GM13976 (cell line): ENCODE measurements at regions not wholly inside any gene's neighbourhood (a gene's known extent, or its start where the extent isn't known, plus 50 kb on each side); places are given as distances from the start of the nearest gene placed in this dataset.

Source experiments
- DNase-seq: peaks from one replicate; pipeline ENCODE4 v3.0.0; 2012; ENCODE audit warnings: low spot score
- in situ Hi-C: fragments of 300-500 bp; cut with MboI; formaldehyde crosslinking; loops from one replicate; pipeline ENCODE4 v1.12.0; 2022; ENCODE audit warnings: low sequenced_read_pairs, mixed read lengths, inconsistent platforms; ENCODE audit not compliant: unreplicated experiment
- TF ChIP-seq, protein P1 (sequence below): IDR thresholded peaks from 2 replicates; pipeline ENCODE4 v1.5.1; 2012; ENCODE audit warnings: borderline replicate concordance, mild to moderate bottlenecking; ENCODE audit not compliant: insufficient read depth; ENCODE audit errors: extremely low read depth, missing control alignments, control extremely low read depth

DNA sequence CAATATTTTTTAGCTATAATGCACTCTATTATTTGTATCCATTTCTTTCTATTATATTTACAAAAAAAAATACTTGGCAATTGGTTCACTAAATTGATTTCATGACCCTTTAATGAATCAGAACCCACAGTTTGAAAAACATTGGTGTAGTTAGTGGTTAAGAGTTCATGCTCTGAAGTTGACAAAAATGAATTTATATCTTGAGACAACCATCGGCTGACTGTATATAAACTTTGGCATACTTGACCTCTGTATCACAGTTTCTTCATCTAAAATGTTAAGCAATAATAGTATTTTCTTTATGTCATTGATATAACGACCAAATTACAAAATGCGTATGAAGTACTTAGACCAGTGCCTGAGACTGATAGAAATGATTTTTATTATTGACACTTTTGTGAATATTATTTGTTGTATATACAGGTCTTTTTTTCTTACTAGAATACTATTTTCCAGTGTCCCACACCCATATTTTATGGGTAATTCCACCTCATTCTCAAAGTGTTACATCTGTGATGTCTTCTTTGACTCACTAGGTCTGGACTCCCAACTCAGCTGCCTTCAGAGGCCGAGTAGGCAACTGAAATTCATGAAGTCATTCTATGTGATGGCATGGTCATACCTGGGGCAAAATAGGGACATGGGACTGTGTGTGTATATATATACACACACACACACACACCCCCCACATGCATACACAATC, 459.2 kb downstream of the RFPL4B start:
- no peak for DNase-seq
- TF ChIP-seq, protein P1, sequence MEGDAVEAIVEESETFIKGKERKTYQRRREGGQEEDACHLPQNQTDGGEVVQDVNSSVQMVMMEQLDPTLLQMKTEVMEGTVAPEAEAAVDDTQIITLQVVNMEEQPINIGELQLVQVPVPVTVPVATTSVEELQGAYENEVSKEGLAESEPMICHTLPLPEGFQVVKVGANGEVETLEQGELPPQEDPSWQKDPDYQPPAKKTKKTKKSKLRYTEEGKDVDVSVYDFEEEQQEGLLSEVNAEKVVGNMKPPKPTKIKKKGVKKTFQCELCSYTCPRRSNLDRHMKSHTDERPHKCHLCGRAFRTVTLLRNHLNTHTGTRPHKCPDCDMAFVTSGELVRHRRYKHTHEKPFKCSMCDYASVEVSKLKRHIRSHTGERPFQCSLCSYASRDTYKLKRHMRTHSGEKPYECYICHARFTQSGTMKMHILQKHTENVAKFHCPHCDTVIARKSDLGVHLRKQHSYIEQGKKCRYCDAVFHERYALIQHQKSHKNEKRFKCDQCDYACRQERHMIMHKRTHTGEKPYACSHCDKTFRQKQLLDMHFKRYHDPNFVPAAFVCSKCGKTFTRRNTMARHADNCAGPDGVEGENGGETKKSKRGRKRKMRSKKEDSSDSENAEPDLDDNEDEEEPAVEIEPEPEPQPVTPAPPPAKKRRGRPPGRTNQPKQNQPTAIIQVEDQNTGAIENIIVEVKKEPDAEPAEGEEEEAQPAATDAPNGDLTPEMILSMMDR = no peak
- in situ Hi-C loops = no loop called here

DNA sequence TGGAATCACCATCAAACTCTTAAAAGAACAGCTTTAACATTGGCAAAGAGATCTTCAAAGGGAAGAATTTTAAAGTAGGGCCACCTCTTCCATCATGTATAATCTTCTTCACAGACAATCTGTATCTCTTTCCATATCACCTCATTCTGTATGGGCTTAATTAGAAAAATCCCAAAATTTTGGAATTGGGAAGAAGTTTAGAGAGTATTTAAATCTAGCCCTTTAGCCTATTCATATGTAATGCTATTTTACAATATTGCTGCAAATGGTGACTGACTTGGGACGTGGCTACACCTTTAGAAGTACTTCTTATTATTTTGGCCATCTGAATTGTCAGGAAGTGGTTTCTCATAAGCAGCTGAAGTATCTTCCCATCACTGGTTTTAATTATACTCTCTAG, 474.3 kb downstream of the RFPL4B start:
- TF ChIP-seq, protein P1 = no peak
- no peak for DNase-seq
- in situ Hi-C loops = no loop called here

DNA sequence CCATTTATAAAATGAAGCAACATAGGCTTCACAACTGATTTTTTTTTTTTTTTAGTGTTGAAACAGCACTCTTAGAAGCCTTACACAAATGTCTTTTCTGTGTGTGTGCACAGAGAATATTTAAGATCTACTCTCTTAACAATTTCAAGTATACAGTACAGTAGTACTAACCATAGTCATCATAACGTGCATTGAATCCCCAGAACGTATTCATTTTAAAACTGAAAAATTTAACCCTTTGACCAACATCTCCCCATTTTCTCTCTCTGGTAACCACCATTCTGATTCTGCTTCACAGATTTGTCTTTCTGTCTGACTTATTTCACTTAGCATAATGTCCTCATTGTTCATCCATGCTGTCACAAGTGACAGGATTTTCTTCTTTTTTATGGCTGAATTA, 475.6 kb downstream of the RFPL4B start:
- in situ Hi-C loops = no loop called here
- TF ChIP-seq, protein P1 = no peak
- no peak for DNase-seq

DNA sequence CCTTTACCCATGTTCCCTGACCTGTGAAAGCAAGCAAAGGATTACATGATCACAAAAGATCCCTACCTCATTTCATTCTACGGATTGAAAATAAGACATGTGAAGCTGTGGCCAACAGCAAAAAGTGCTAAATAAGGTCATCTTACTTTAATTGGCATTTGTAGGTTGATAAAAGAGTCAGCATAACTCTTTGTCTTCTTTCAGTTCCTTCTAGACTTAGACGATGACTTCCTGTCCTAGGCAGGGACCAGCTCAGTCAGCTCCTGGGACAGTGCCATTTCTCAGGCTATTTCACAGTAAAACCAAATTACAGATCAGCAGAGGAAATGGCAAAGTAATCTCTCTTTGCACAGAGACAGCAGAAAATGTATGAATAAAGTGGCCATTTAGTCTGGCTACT, 480.7 kb downstream of the RFPL4B start:
- DNase-seq = peak; percentile 23
- TF ChIP-seq, protein P1 = no peak
- in situ Hi-C loops = no loop called here

DNA sequence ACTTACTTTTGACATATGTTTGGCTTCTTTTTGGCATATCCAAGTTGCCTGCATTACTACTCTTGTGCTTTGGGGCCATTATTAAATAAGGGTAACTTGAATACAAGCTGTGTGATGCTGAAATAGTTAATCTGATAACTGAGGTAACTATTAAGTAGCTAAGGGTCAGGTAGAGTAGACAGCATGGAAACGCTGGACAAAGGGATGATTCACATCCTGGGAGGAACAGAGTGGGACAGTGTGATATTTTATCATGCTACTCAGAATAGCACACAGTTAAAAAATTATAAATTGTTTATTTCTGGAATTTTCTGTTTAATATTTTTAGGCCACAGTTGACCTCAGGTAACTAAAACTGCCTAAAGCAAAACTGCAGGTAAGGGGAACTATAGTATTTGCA, 483.9 kb downstream of the RFPL4B start:
- DNase-seq = no peak
- in situ Hi-C loops = no loop called here
- TF ChIP-seq, protein P1 = no peak

DNA sequence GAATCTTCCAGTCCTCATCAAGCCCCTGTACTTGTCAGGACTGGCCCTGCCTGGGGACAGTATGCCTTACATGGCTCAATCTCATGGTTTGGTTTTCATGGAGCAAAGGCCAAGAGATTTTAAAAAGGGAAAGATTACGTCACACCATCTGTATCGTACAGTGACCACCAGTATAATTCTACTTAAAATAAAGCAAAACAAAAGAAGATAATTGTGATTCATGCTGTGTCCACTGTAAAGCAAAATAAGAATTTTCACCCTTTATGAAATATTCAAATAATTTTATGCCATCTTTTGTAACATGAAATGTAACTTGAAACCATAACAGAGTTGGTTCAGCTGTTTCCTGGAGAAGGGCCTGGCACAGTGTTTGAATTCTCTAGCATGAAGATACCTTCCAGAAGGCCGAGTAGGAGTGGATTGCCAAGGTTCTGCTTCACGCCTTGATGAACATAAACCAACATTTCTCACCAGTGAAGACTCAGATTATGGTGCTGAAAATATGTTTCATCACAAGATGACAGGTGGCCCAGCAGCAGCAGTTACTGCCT, 486.5 kb downstream of the RFPL4B start:
- DNase-seq = no peak
- TF ChIP-seq, protein P1 = no peak
- in situ Hi-C loops = no loop called here
